ACHN (cell line): ENCODE measurements at regions not wholly inside any gene's neighbourhood (a gene's known extent, or its start where the extent isn't known, plus 50 kb on each side); places are given as distances from the start of the nearest gene placed in this dataset.
"Not testable (repeated sequence)": the region's sequence is repeated elsewhere in the genome, so short reads cannot be mapped to it uniquely, and the experiment has no call there.

ENCODE experiments used
- DNase-seq: peaks from one replicate; pipeline ENCODE4 v3.0.0-alpha.2; 2015
- in situ Hi-C: cut with HindIII; loops from 2 replicates; pipeline ENCODE4 v1.10.0; 2017; ENCODE audit warnings: low sequenced_read_pairs, low pct_ligation_motif_present, low pct_unique_long_range_greater_than_20kb

- peak; percentile 5 for DNase-seq
- in situ Hi-C loops, result no loop called here
Observed at GRCh38 chr3:28575746-28576613, 227.4 kb upstream of the AZI2 start.

DNA sequence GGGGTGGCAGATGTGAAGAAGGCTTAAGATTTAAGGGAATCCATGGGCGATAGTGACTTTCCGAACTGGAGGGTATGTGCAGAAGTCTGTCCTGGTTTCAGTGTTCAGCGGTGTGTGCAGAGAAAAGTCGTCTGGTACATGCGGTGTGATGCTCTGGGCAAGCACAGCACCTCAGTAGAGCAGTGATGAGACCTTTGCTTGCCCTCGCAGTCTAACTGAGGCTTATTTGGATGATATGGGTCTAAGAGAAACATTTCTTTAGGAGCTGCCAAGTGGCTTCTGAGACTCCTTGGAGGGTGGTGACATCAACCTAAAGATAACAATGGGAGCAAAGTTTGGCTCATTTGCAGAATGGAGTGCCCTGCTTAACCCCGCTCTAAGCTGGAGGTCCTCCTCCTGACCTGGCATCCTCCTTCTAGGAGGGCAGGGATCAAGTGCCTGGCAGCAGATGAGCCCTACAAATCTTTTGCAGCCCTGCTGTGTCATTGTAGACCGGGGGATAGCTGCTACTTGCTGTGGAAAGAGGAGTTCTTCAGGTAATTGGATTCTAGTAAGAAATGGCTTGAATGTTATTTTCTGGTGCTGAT is 228.1 kb upstream of the AZI2 start:
- in situ Hi-C loops, result no loop called here
- no peak for DNase-seq

GRCh38 chr3:28577941-28578500 is 229.4 kb upstream of the AZI2 start:
- in situ Hi-C loops, result no loop called here
- no peak for DNase-seq

DNA sequence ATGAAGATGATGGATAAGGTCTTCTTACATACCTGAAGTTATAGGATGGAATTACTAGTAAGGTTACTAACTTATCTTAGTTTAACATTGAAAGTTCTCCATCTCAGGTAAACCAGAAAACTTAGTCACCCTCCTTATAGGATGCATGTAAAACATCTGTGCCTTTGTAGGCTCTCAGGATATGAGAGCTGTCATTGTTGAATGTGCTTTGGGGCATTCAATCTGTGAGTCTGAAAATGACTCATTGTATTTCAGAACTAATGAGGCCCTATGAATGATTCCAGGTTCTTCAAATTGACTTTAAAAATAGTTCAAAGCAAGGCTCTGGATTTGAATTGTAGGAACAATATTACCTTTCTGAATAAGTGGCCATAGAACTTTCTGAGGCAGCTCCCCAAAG is 237.7 kb upstream of the AZI2 start:
- DNase-seq, result no peak
- in situ Hi-C loops, result no loop called here

- in situ Hi-C loops, result no loop called here
- DNase-seq, result no peak
Observed at GRCh38 chr3:28587723-28588122, 239.1 kb upstream of the AZI2 start.

DNA sequence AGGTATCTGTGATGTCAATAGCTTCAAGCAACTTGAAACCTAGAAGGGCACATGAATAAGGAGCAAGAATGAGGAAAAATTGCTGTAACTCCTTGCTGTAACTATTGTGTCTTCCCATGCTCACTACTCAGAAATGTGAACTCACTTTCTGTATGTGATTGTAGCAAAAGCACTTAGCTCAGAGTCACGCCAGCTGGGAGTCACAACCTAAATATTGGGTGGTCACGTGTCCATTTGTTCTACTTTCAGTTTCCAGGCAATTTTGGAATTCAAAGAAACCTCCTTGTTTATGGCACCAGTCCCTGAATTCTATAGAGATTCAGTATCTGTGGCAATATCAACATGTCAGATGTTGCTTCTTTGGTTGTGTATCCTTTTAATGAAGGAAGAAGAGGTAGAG is 241.6 kb upstream of the AZI2 start:
- in situ Hi-C loops, result no loop called here
- no peak for DNase-seq

DNA sequence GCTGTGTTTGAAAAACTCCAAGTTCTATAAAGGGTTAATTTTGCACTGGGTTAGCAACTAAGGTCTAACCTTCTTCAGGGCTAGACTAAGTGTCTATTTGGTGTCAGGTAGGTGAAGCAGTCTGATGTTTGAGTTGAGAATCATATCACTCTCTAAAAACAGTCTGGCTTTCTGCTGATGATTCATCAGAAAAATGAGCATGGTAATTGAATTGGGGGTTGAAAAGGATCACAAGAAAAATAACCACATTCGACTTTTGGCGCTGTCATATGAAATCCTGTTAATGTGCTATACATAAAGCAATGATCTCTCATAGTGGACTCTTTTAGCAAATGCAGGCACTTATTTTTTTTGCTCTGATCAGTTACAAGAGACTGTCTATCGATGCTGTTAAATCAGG is 242.2 kb upstream of the AZI2 start:
- no peak for DNase-seq
- in situ Hi-C loops, result no loop called here

DNA sequence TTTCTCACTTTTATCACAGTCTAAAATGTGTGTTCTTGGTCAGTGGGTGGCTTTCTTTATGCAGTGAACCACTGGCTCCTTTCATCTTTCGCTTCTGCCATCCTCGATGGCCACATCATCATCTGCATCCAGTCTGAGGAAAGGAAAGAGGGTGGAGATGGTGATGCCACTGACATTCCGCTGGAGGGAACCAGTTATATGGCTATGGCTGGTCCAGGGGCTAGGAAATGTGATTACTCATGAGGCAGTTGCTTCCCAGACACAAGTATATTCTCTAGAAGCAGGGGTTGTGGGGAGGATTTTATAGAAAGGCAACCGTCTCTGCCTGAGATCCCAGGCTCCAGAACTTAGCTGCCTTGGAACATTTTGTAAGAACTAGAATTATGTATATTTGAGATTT is 246.7 kb upstream of the AZI2 start:
- no peak for DNase-seq
- in situ Hi-C loops, result no loop called here

- DNase-seq, result no peak
- in situ Hi-C loops, result no loop called here
Observed at GRCh38 chr3:28597452-28597851, 248.8 kb upstream of the AZI2 start.

GRCh38 chr3:28598165-28598564 is 249.5 kb upstream of the AZI2 start:
- in situ Hi-C loops, result no loop called here
- DNase-seq, result no peak

DNA sequence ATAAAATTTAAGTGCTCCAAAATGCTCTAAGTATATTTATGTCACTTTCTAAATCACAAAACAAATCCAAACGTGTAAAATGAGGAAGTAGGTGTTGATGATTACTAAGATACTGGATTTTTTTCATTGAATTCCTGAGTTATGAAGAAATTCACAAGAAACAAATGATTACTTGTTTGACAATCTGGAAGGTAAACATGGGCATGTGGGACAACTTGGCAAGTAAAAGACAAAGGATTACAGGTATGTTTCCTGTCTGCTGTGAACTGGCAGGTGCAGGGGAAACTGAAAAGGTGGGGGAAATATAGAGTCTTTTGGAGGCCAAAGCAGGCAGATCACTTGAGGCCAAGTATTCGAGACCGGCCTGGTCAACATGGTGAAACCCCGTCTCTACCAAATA is 252.7 kb upstream of the AZI2 start:
- DNase-seq, result no peak
- in situ Hi-C loops, result no loop called here

DNA sequence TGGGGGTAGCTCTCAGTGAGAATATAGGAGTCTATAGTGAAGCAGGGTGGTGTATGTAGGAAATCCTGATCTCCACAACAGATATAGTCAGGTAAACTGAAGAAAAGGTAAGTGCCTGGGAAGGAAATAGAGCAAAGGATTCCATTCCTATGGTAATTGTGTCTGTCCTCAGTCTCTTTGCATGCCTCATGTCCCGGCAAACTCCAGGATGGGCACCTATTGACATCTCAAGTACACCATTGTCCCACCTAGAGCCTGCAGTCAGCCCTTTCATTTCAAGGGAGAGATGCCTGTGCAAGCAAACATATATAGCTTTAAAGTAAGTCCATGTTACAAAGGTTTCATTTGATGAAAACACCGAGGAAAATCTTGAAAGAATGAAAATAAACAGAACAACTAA is 257.7 kb upstream of the AZI2 start:
- no peak for DNase-seq
- in situ Hi-C loops, result no loop called here

DNA sequence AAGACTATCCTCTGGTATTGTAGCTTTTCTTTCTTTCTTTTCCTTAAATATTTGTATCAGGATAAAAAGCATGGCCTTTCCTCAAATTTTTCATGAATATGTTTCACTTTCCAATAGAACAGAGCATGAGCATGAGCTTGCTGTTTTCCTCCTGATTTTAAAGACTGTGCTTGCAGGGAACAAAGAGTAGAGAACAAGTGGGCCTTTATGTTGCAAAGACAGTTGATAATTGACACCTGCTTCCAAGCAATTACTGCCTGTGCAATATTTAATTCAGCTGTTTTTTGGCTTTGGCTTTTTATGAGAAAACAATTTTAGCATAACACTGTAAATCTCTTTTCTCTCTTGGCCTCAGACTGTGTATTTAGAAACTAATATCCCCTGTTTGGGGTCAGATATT is 263.6 kb upstream of the AZI2 start:
- in situ Hi-C loops, result no loop called here
- DNase-seq, result no peak

DNA sequence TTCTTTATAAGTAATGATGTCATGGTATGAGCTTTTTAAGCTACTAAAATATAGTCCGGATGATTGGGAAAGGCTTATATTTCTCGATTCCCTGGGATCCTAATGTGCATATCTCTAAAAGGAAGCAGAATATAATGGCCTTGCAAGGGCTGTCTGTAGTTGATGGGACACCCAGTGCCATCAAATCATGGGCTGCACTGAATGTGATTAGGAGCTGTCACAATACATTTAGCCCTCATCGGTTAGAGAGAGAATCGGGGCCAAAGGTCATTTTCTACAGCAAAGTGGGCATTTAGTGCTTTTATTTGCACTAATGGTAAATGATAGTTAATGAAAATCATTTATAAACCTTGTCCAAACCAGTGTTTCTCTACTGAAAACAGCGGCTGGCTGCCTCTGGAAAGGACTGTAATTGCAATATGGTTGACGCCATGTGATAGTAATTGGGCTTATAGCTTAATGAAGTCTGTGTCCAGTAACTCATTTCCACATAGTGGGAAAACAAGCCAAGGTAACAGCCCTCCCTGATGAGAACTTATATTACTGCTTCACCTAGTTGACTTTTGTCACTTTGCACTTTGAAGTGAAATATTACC is 265.0 kb upstream of the AZI2 start:
- DNase-seq, result no peak
- in situ Hi-C loops, result no loop called here

- DNase-seq, result no peak
- in situ Hi-C loops, result no loop called here
Observed at GRCh38 chr3:28615071-28615470, 266.4 kb upstream of the AZI2 start.

DNA sequence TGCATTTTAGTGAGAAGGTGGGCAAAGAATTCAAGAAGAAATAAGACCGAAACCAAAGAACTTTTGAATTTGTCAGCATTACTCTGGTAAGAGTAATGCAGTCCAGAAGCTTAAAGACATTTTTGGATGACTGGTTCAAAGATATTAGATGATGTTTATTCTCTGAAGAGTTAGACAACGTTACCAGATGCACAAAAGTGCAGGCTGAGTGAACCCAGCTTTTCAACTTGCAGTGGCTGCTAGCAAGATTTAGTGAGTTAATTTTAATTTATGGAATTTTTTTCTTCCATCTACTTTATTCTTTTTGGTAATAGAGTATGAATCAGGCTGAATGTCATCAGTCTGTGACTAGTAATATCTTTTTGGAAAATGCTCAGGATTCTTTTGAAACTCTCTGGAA is 267.3 kb upstream of the AZI2 start:
- in situ Hi-C loops, result no loop called here
- DNase-seq, result no peak

- in situ Hi-C loops, result no loop called here
- DNase-seq, result no peak
Observed at GRCh38 chr3:28617821-28618220, 269.2 kb upstream of the AZI2 start.

GRCh38 chr3:28623106-28623505 is 274.5 kb upstream of the AZI2 start:
- DNase-seq, result no peak
- in situ Hi-C loops, result no loop called here

- no peak for DNase-seq
- in situ Hi-C loops, result no loop called here
Observed at GRCh38 chr3:28624084-28624483, 275.5 kb upstream of the AZI2 start.

DNA sequence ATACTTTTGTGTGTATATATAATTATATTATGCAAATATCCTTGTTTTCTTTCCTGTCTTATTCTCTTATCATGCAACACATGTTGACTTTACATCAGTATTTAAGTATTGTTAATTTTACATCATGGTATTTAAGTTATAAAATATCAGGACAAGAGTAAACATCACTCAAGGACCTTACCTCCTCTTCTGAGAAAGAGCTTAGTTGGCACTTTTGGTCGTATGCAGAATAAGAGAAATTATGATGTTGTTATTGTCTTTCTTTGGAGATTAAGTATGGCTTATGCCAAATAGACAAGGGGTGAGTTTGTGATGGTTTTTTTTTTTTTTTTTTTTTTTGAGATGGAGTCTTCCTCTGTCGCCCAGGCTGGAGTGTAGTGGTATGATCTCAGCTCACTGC is 279.2 kb upstream of the AZI2 start:
- DNase-seq, in situ Hi-C loops: not testable (repeated sequence)
